MCF 10A (cell line): ENCODE measurements at regions not wholly inside any gene's neighbourhood (a gene's known extent, or its start where the extent isn't known, plus 50 kb on each side); places are given as distances from the start of the nearest gene placed in this dataset.

ENCODE experiments used
- BruUV-seq: library from RNA; stranded (reverse); fragments of 400-500 nt; replicated peaks from 2 replicates; lab custom pipeline; 2021; lab: Mats Ljungman, UMichigan
- CTCF ChIA-PET: fragments of 300-600 bp; sonication (Branson Sonifier 250); formaldehyde crosslinking; extraction: SDS; loops from one replicate; lab custom pipeline; 2021; ENCODE audit warnings: antibody characterized with exemption, inconsistent platforms; lab: Yijun Ruan, JAX
- POLR2A ChIA-PET: fragments of 300-600, 350-650 bp; sonication (Branson Sonifier 250); formaldehyde crosslinking; extraction: SDS; loops from one replicate; lab custom pipeline; 2020; ENCODE audit warnings: antibody characterized with exemption, inconsistent platforms; lab: Yijun Ruan, JAX
- DNase-seq: peaks from one replicate; pipeline ENCODE4 v3.0.0-alpha.2; 2018; ENCODE audit not compliant: unreplicated experiment
- H3K27ac Mint-ChIP-seq: one replicate; pipeline ENCODE4 v1.8.0; 2022; ENCODE audit warnings: mild to moderate bottlenecking, low read depth, mixed read lengths; ENCODE audit not compliant: unreplicated experiment
- H3K27me3 Mint-ChIP-seq: one replicate; pipeline ENCODE4 v1.8.0; 2022; ENCODE audit warnings: mixed read lengths; ENCODE audit not compliant: insufficient read depth, unreplicated experiment
- H3K36me3 Mint-ChIP-seq: one replicate; pipeline ENCODE4 v1.8.0; 2022; ENCODE audit warnings: mild to moderate bottlenecking, moderate library complexity, mixed read lengths; ENCODE audit not compliant: insufficient read depth, unreplicated experiment
- H3K4me1 Mint-ChIP-seq: one replicate; pipeline ENCODE4 v1.8.0; 2022; ENCODE audit warnings: mixed read lengths; ENCODE audit not compliant: insufficient read depth, unreplicated experiment
- H3K4me3 Mint-ChIP-seq: one replicate; pipeline ENCODE4 v1.8.0; 2022; ENCODE audit warnings: mild to moderate bottlenecking, moderate library complexity, mixed read lengths; ENCODE audit not compliant: unreplicated experiment
- H3K9me3 Mint-ChIP-seq: one replicate; pipeline ENCODE4 v1.8.0; 2022; ENCODE audit warnings: mixed read lengths; ENCODE audit not compliant: unreplicated experiment
- intact Hi-C: fragments of 100-400 bp; cut with micrococcal nuclease; formaldehyde crosslinking; loops from 2 replicates; pipeline ENCODE4 v1.14.1; 2022
- TF ChIP-seq, protein P1 (sequence below): fragments of 200-600 bp; IDR thresholded peaks from one replicate; pipeline ENCODE4 v1.8.0; 2022; ENCODE audit warnings: antibody characterized with exemption, mild to moderate bottlenecking; ENCODE audit not compliant: unreplicated experiment

DNA sequence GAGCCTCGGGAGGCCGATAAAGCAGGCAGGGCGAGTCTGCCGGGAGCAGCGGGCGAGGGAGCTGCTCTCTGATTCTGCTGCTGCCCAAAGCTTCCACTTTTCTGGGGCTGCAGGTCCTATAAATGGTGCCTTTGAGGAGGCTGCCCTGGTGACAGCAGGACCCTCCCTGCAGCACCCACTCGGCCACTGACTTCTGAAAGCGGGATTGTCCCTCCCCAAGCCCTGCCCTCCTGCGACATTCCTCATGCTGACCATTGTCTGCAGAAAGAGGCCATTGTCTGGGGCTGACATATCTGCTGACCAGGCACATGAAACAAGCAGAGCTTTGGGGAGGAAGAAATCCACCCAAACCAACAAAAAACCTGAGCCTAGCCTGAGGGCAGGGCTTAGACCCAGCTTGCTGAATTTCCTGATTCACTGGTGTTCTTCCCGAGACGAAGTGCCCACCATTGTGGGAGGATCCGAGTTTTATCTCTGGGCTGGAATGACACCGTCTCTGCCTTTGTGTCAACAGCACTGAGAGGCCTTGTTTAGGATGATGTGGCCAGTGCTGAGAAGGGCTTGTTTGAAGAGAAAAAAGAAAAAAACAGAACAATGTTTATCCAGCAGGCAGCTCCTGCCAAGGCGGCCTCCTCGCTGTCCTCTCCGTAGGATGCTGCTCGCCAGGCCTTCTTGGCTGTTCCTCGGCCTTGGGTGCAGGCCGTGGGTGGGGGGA, 129.7 kb downstream of the MYCN start:
- Mint-ChIP-seq H3K36me3 (no peaks in the 10 kb centered on the region), H3K9me3 (peaks cover 7% of the 10 kb centered on the region), H3K27me3 (no peaks in the 10 kb centered on the region), H3K4me1 (no peaks in the 10 kb centered on the region), H3K4me3 (no peak overlapping the region), H3K27ac (no peak overlapping the region)
- TF ChIP-seq, protein P1, sequence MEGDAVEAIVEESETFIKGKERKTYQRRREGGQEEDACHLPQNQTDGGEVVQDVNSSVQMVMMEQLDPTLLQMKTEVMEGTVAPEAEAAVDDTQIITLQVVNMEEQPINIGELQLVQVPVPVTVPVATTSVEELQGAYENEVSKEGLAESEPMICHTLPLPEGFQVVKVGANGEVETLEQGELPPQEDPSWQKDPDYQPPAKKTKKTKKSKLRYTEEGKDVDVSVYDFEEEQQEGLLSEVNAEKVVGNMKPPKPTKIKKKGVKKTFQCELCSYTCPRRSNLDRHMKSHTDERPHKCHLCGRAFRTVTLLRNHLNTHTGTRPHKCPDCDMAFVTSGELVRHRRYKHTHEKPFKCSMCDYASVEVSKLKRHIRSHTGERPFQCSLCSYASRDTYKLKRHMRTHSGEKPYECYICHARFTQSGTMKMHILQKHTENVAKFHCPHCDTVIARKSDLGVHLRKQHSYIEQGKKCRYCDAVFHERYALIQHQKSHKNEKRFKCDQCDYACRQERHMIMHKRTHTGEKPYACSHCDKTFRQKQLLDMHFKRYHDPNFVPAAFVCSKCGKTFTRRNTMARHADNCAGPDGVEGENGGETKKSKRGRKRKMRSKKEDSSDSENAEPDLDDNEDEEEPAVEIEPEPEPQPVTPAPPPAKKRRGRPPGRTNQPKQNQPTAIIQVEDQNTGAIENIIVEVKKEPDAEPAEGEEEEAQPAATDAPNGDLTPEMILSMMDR, result no peak
- intact Hi-C loops, result no loop called here
- no TSS peak for BruUV-seq
- POLR2A ChIA-PET, result interaction anchor here (0.7 kb wide), 1 partner anchor 146 kb away, joined by 3 read pairs; no protein-coding TSS in a partner anchor
- no peak for DNase-seq
- CTCF ChIA-PET, result interaction anchor here (0.7 kb wide), 1 partner anchor 454 kb away, joined by 4 read pairs; no protein-coding TSS in a partner anchor

DNA sequence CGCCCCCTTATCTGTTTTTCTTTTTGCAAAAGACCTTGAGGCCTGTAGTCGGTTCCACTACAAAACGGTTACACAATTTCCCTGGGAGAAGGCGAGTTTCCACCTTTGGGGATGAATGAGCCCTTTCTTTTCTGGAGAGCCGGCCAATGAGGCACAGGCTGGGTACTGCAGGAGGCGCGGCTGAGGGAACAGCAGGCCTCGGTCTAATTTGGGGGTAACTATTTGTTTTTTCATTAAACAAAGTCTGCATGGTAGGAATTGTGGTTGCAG, 129.2 kb downstream of the MYCN start:
- ChIA-PET POLR2A (no interaction called here), CTCF (interaction anchor here (0.7 kb wide), 1 partner anchor 454 kb away, joined by 4 read pairs; no protein-coding TSS in a partner anchor)
- no peak for DNase-seq
- Mint-ChIP-seq H3K27me3 (no peaks in the 10 kb centered on the region), H3K4me3 (no peak overlapping the region), H3K4me1 (no peaks in the 10 kb centered on the region), H3K27ac (no peak overlapping the region), H3K36me3 (no peaks in the 10 kb centered on the region), H3K9me3 (peaks cover 7% of the 10 kb centered on the region)
- intact Hi-C loops, result no loop called here
- BruUV-seq, result no TSS peak
- TF ChIP-seq, protein P1, result no peak

DNA sequence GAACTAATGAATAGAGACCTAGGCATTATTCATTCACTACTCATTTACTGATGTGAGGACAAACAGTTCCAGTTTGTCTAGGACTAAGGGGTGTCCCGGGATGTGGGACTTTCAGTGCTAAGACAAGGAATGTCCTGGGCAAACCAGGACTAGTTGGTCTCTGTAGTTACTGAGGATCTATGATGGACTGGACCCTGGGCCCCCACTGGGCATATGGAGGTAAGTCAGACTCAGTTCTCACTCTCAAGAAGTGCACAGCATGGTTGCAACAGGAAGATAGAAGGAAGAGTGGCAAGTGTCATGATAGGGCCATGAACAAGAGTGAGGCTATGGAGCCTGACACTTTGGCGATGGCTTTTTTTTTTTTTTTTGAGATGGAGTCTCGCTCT, 128.2 kb downstream of the MYCN start:
- Mint-ChIP-seq H3K4me3 (no peak overlapping the region), H3K4me1 (no peaks in the 10 kb centered on the region), H3K27me3 (no peaks in the 10 kb centered on the region), H3K9me3 (peaks cover 15% of the 10 kb centered on the region), H3K27ac (no peak overlapping the region), H3K36me3 (no peaks in the 10 kb centered on the region)
- no TSS peak for BruUV-seq
- ChIA-PET POLR2A (no interaction called here), CTCF (interaction anchor here (0.6 kb wide), 1 partner anchor 1715 kb away, joined by 3 read pairs; no protein-coding TSS in a partner anchor)
- intact Hi-C loops, result no loop called here
- TF ChIP-seq, protein P1, result no peak
- DNase-seq, result no peak

DNA sequence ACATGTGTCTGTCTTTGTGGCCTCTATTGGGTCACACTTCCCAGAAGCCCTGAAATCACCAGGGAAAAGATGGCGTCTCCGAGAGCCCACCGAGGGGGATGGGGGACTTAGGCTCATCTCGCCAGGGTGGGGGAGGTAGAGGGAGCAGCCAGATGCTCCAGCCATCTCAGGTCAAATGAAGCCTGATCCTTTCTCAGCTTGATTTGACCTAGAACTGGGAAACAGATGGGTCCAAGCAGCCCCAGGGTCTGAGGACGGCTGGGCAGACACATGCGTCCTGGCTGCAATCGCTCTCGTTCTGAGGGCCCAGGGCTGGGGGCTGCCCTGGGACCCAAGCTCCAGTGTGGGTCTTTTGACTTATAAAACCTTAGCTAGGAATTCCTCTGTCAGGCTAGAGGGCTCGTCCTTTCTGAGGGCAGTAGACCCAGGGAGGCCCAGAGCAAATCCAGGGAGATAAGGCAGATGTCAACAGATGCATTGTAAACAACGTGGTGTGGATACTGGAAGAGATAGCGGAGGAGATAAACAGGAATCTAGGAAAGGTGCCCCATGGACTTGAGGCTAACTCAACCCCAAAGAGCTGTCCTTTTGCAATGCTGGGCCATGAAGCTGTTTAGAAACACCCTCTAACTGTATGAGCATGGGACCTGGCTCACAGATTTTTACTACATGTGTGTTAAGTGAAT, 127.7 kb downstream of the MYCN start:
- Mint-ChIP-seq H3K27ac (no peak overlapping the region), H3K27me3 (no peaks in the 10 kb centered on the region), H3K4me3 (no peak overlapping the region), H3K9me3 (peaks cover 15% of the 10 kb centered on the region), H3K36me3 (no peaks in the 10 kb centered on the region), H3K4me1 (no peaks in the 10 kb centered on the region)
- DNase-seq, result no peak
- ChIA-PET CTCF (no interaction called here), POLR2A (no interaction called here)
- intact Hi-C loops, result no loop called here
- TF ChIP-seq, protein P1, result no peak
- BruUV-seq, result no TSS peak
